ENCODE measurements at regions not wholly inside any gene's neighbourhood (a gene's known extent, or its start where the extent isn't known, plus 50 kb on each side); places are given as distances from the start of the nearest gene placed in this dataset.

DNA sequence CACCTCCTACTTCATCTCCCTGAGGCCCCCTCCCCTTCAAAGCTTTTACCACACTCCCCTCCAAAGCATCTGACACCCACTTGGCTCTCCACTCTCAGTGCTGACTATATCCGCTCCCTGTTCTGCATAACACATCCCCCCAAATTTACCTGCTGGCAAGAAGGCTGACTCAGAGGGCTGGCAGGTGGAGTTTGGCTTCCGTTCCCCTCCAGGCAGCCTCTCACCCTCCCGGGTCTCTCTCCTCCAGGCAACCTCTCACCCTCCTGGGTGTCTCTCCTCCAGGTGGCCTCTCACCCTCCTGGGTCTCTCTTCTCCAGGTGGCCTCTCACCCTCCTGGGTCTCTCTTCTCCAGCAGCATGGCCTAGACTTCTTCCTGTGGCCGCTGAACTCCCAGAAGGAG is 562.1 kb downstream of the NPHP4 start:
- TF ChIP-seq, protein P1, sequence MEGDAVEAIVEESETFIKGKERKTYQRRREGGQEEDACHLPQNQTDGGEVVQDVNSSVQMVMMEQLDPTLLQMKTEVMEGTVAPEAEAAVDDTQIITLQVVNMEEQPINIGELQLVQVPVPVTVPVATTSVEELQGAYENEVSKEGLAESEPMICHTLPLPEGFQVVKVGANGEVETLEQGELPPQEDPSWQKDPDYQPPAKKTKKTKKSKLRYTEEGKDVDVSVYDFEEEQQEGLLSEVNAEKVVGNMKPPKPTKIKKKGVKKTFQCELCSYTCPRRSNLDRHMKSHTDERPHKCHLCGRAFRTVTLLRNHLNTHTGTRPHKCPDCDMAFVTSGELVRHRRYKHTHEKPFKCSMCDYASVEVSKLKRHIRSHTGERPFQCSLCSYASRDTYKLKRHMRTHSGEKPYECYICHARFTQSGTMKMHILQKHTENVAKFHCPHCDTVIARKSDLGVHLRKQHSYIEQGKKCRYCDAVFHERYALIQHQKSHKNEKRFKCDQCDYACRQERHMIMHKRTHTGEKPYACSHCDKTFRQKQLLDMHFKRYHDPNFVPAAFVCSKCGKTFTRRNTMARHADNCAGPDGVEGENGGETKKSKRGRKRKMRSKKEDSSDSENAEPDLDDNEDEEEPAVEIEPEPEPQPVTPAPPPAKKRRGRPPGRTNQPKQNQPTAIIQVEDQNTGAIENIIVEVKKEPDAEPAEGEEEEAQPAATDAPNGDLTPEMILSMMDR (IDR thresholded peaks at IDR 0.05) = no peak
- no peak for TF ChIP-seq POLR2A (IDR thresholded peaks at IDR 0.05)

All from right lobe of liver (tissue), 4 donors.